Smooth muscle cell (in vitro differentiated cells): ENCODE measurements at regions not wholly inside any gene's neighbourhood (a gene's known extent, or its start where the extent isn't known, plus 50 kb on each side); places are given as distances from the start of the nearest gene placed in this dataset.
A peak's percentile ranks its signal among the peaks of the same experiment; 100 is the strongest.

Experiments used
- DNase-seq: peaks from one replicate; lab custom pipeline; 2025; ENCODE audit not compliant: unreplicated experiment; lab: John Stamatoyannopoulos, UW
- H2AFZ ChIP-seq: fragments of 200-600 bp; sonication (generic); 2 replicates; pipeline ENCODE4 v1.6.0; 2016; ENCODE audit warnings: antibody characterized with exemption, low read depth, mild to moderate bottlenecking
- H3F3A ChIP-seq: fragments of 200-600 bp; sonication (generic); 2 replicates; pipeline ENCODE4 v1.6.0; 2017; ENCODE audit warnings: antibody characterized with exemption, low read depth
- H3K27ac ChIP-seq: fragments of 200-600 bp; sonication (generic); 2 replicates; pipeline ENCODE4 v1.5.1; 2016; ENCODE audit warnings: low read depth, mild to moderate bottlenecking
- H3K27me3 ChIP-seq: fragments of 200-600 bp; sonication (generic); 2 replicates; pipeline ENCODE4 v1.6.1; 2016; ENCODE audit warnings: low read depth, mild to moderate bottlenecking
- H3K36me3 ChIP-seq: fragments of 200-600 bp; sonication (generic); 2 replicates; pipeline ENCODE4 v1.5.1; 2016; ENCODE audit warnings: low read depth
- H3K4me1 ChIP-seq: fragments of 200-600 bp; sonication (generic); 2 replicates; pipeline ENCODE4 v1.5.1; 2016; ENCODE audit warnings: low read depth
- H3K4me2 ChIP-seq: fragments of 200-600 bp; sonication (generic); 2 replicates; pipeline ENCODE4 v1.6.0; 2016; ENCODE audit warnings: mild to moderate bottlenecking
- H3K4me3 ChIP-seq: fragments of 200-600 bp; sonication (generic); 2 replicates; pipeline ENCODE4 v1.5.1; 2016; ENCODE audit warnings: mild to moderate bottlenecking
- H3K79me2 ChIP-seq: fragments of 200-600 bp; sonication (generic); 2 replicates; pipeline ENCODE4 v1.6.0; 2016; ENCODE audit warnings: low read depth, mild to moderate bottlenecking
- H3K9ac ChIP-seq: fragments of 200-600 bp; sonication (generic); 2 replicates; pipeline ENCODE4 v1.6.0; 2016; ENCODE audit warnings: low read depth
- H3K9me3 ChIP-seq: fragments of 200-600 bp; sonication (generic); replicated peaks from 2 replicates; pipeline ENCODE4 v1.5.1; 2016; ENCODE audit warnings: low read depth
- H4K20me1 ChIP-seq: fragments of 200-600 bp; sonication (generic); 2 replicates; pipeline ENCODE4 v1.6.0; 2016; ENCODE audit warnings: low read depth
- CTCF ChIP-seq: fragments of 200-600 bp; sonication (generic); IDR thresholded peaks from 2 replicates; pipeline ENCODE4 v1.5.1; 2017; ENCODE audit warnings: borderline replicate concordance, mild to moderate bottlenecking, antibody characterized with exemption; ENCODE audit not compliant: insufficient read depth, poor library complexity, severe bottlenecking
- WGBS: methylation state at CpG from one replicate; pipeline ENCODE4 v1.1.7; 2016; ENCODE audit warnings: low lambda C conversion rate; 5-methylcytosine and 5-hydroxymethylcytosine counted together

GRCh38 chr1:112805155-112805853 lies 90.2 kb upstream of the PPM1J start:
- Histone ChIP-seq H3F3A (no peaks in the 10 kb centered on the region), H3K27me3 (no peaks in the 10 kb centered on the region), H3K4me2 (no peak overlapping the region), H3K27ac (no peak overlapping the region), H3K79me2 (no peaks in the 10 kb centered on the region), H2AFZ (no peak overlapping the region), H3K9me3 (no peaks in the 10 kb centered on the region), H3K9ac (no peak overlapping the region), H4K20me1 (no peaks in the 10 kb centered on the region), H3K4me3 (no peak overlapping the region), H3K4me1 (peaks cover 9% of the 10 kb centered on the region), H3K36me3 (no peaks in the 10 kb centered on the region)
- DNase-seq: no peak
- TF ChIP-seq CTCF: no peak
- WGBS: 91% methylated on average over 3 of the region's 3 CpGs

GRCh38 chr1:112803906-112804762 lies 89.0 kb upstream of the PPM1J start:
- no peak overlapping the region for H3K4me2 ChIP-seq
- no peaks in the 10 kb centered on the region for H3F3A ChIP-seq
- no peaks in the 10 kb centered on the region for H3K9me3 ChIP-seq
- peak; percentile 21 for DNase-seq
- H3K27ac ChIP-seq: no peak overlapping the region
- 49% methylated on average over 10 of the region's 10 CpGs for WGBS
- no peak overlapping the region for H2AFZ ChIP-seq
- H3K9ac ChIP-seq: no peak overlapping the region
- TF ChIP-seq CTCF: peak; percentile 89
- no peaks in the 10 kb centered on the region for H3K27me3 ChIP-seq
- peaks cover 5% of the 10 kb centered on the region for H3K4me1 ChIP-seq
- no peaks in the 10 kb centered on the region for H3K36me3 ChIP-seq
- H4K20me1 ChIP-seq: no peaks in the 10 kb centered on the region
- no peak overlapping the region for H3K4me3 ChIP-seq
- no peaks in the 10 kb centered on the region for H3K79me2 ChIP-seq

GRCh38 chr1:112800289-112800688 lies 85.2 kb upstream of the PPM1J start:
- 89% methylated on average over 2 of the region's 2 CpGs for WGBS
- DNase-seq: no peak

More at GRCh38 chr1:112800289-112800688, 85.2 kb upstream of the PPM1J start:
- Histone ChIP-seq H3K4me1 (no peaks in the 10 kb centered on the region), H3K4me3 (no peak overlapping the region), H3F3A (no peaks in the 10 kb centered on the region), H3K36me3 (no peaks in the 10 kb centered on the region), H4K20me1 (no peaks in the 10 kb centered on the region), H3K4me2 (no peak overlapping the region), H3K79me2 (no peaks in the 10 kb centered on the region), H3K9me3 (no peaks in the 10 kb centered on the region), H3K27ac (no peak overlapping the region), H3K9ac (no peak overlapping the region), H2AFZ (no peak overlapping the region), H3K27me3 (no peaks in the 10 kb centered on the region)
- no peak for TF ChIP-seq CTCF
